ENCODE measurements at regions not wholly inside any gene's neighbourhood (a gene's known extent, or its start where the extent isn't known, plus 50 kb on each side); places are given as distances from the start of the nearest gene placed in this dataset.

DNA sequence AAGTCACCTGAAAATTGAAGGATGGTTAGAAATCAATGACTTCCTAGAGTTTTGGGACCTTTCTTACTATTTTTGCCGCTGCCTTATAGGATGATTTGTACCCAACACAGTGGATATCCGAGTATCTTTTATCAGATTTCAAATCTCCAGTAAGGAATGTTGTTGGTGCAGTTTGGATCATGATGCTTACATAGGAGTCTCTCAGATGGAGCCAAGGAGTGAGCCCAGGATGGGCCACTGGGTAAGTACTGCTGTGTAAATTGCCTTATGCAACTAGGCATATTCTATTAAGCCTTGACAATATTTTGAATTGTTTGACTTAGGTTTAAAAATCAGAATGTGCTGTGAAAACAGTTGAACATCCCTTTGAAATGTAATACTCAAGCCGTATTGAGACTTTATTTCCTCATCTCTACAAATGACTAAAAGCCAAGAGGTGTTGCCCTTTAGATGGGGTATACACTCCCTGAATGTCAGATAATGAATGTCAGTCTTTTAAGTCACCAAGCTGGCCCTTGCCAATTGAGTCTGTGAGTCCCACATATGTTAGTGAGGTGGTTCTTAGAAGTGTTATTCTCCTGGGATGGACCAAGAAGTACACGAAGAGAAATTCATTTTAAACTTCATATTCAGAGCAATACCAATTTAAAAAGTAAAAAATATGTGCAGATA lies 271.8 kb upstream of the CTNND2 start:
- TF ChIP-seq FOSL1 (IDR thresholded peaks at IDR 0.05; ENCODE audit: low read depth) (no peak), YY1 (IDR thresholded peaks at IDR 0.05; ENCODE audit: extremely low read depth, insufficient replicate concordance, low read depth, low read length) (no peak), EZH2 (IDR thresholded peaks at IDR 0.05) (no peak), CEBPB (IDR thresholded peaks at IDR 0.05; ENCODE audit: low read depth) (no peak), TCF7L2 (IDR thresholded peaks at IDR 0.05; ENCODE audit: borderline replicate concordance, extremely low read depth, insufficient read depth, insufficient read length) (no peak)
- TF ChIP-seq, protein P1, sequence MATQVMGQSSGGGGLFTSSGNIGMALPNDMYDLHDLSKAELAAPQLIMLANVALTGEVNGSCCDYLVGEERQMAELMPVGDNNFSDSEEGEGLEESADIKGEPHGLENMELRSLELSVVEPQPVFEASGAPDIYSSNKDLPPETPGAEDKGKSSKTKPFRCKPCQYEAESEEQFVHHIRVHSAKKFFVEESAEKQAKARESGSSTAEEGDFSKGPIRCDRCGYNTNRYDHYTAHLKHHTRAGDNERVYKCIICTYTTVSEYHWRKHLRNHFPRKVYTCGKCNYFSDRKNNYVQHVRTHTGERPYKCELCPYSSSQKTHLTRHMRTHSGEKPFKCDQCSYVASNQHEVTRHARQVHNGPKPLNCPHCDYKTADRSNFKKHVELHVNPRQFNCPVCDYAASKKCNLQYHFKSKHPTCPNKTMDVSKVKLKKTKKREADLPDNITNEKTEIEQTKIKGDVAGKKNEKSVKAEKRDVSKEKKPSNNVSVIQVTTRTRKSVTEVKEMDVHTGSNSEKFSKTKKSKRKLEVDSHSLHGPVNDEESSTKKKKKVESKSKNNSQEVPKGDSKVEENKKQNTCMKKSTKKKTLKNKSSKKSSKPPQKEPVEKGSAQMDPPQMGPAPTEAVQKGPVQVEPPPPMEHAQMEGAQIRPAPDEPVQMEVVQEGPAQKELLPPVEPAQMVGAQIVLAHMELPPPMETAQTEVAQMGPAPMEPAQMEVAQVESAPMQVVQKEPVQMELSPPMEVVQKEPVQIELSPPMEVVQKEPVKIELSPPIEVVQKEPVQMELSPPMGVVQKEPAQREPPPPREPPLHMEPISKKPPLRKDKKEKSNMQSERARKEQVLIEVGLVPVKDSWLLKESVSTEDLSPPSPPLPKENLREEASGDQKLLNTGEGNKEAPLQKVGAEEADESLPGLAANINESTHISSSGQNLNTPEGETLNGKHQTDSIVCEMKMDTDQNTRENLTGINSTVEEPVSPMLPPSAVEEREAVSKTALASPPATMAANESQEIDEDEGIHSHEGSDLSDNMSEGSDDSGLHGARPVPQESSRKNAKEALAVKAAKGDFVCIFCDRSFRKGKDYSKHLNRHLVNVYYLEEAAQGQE (IDR thresholded peaks at IDR 0.05; ENCODE audit: low read depth): no peak
- TF ChIP-seq, protein P2, sequence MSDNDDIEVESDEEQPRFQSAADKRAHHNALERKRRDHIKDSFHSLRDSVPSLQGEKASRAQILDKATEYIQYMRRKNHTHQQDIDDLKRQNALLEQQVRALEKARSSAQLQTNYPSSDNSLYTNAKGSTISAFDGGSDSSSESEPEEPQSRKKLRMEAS (IDR thresholded peaks at IDR 0.05): no peak
- TF ChIP-seq, protein P3, sequence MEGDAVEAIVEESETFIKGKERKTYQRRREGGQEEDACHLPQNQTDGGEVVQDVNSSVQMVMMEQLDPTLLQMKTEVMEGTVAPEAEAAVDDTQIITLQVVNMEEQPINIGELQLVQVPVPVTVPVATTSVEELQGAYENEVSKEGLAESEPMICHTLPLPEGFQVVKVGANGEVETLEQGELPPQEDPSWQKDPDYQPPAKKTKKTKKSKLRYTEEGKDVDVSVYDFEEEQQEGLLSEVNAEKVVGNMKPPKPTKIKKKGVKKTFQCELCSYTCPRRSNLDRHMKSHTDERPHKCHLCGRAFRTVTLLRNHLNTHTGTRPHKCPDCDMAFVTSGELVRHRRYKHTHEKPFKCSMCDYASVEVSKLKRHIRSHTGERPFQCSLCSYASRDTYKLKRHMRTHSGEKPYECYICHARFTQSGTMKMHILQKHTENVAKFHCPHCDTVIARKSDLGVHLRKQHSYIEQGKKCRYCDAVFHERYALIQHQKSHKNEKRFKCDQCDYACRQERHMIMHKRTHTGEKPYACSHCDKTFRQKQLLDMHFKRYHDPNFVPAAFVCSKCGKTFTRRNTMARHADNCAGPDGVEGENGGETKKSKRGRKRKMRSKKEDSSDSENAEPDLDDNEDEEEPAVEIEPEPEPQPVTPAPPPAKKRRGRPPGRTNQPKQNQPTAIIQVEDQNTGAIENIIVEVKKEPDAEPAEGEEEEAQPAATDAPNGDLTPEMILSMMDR (IDR thresholded peaks at IDR 0.05 in 2 of 3, conservative IDR thresholded peaks at IDR 0.05 in 1 of 3; ENCODE audit: borderline replicate concordance in 1 of 3, insufficient read depth in 1 of 3, low read depth in 2 of 3, low read length in 2 of 3): no peak

Data from HCT116 (cell line).